Lung microvascular endothelial cell (primary cell): ENCODE measurements at regions not wholly inside any gene's neighbourhood (a gene's known extent, or its start where the extent isn't known, plus 50 kb on each side); places are given as distances from the start of the nearest gene placed in this dataset.
A peak's percentile ranks its signal among the peaks of the same experiment; 100 is the strongest.
"Not testable (repeated sequence)": the region's sequence is repeated elsewhere in the genome, so short reads cannot be mapped to it uniquely, and the experiment has no call there.

Experiments
- DNase-seq, 2 donors: peaks; one replicate each; pipeline versions ENCODE4 v3.0.0 to v3.0.0-alpha.2; 2010; ENCODE audit warnings: low read depth in 2 of 2

DNA sequence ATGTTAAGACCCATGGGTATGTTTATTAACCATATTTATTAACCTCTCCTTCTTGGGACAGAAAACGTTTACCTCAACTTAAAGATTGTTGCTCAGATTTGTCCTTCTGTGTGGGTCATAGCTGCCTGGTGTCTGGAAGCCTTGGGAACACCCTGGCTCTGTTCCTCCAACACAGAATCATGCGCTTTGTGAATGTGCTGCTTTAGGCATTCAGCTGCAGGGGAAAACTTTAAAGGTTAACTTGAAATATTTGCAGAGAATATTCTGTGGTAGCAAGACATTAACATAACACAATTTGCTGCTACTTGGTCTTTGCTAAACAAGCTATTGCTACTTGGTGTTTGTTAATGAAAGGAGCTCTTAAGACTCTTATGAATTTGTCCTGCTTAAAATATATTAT, 50.5 kb upstream of the THOC3 start:
- DNase-seq = not testable (repeated sequence)

DNA sequence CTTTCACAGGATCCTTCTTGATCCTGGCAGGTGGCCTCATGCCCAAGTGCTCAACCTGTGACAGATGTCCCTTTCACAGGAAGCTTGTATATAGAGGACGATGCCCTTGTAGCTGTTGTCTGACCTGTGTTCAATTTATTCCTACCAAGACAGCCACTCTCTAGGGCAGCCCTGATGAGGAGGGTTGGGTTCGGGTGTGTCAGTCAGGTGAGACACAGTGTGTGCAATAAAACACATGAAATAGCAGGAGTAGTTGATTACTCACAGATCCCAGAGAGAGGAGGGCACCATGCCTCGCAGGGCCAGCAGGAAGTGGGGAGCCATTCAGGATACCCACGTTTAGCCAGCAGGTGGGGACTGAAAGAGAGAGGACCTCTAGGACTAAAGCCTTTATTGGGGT, 52.7 kb upstream of the THOC3 start:
- not testable (repeated sequence) for DNase-seq

DNA sequence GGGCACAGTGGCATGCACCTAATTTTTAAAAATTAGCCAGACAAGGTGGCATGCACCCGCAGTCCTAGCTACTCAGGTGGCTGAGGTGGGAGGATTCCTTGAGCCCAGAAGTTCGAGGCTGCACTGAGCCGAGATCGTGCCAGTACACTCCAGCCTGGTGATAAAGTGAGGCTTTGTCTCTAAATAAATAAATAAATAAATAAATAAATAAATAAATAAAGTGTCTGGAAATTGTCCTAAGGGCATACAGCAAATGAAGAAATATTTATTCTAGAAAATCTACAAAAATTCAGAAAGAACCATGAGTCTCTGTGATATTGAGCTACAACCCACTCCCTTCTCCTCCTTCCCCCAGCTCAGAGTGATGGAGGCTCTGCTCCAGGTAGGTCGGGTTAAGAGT, 55.4 kb upstream of the THOC3 start:
- DNase-seq = not testable (repeated sequence)

DNA sequence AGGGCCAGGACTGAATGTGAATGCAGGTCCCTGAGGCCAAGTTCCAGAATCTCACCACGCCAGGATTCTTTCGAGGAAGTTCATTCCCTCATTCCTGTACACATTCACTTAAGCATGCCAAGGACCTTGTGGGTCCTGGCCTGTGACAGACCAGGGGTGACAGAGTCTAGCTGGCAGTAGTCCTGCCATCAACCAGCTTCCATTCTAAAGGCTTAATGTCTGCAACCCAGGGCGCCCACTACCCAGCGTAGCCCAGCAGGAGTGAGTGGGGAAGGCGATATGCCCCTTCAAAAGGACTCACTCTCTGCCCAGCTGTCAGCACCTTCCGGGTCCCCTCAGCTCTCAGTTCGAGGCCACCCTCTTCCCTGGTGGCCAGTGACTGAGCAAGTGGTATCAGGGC, 61.3 kb upstream of the THOC3 start:
- DNase-seq = not testable (repeated sequence)

DNA sequence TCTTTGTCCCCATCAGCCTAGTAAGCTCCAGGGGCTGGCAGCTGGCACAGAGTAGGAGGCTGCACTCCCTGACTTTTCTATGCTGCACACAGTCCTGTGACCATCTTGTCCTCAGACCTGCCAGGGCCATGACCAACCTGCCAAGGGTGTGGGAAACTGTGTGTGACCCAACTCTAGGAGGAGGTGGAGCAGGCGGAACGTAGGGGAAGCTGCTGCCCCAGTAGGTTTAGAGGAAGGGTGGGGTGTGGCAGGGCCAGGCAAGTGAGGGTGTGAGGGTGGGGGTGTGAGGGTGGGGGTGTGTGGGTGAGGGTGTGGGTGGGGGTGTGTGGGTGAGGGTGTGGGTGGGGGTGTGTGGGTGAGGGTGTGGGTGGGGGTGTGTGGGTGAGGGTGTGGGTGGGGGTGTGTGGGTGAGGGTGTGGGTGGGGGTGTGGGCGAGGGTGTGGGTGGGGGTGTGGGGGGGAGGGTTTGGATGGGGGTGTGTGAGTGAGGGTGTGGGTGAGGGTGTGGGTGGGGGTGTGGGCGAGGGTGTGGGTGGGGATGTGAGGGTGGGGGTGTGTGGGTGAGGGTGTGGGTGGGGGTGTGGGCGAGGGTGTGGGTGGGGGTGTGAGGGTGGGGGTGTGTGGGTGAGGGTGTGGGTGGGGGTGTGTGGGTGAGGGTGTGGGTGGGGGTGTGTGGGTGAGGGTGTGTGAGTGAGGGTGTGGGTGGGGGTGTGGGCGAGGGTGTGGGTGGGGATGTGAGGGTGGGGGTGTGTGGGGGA, 62.4 kb upstream of the THOC3 start:
- DNase-seq = not testable (repeated sequence)

DNA sequence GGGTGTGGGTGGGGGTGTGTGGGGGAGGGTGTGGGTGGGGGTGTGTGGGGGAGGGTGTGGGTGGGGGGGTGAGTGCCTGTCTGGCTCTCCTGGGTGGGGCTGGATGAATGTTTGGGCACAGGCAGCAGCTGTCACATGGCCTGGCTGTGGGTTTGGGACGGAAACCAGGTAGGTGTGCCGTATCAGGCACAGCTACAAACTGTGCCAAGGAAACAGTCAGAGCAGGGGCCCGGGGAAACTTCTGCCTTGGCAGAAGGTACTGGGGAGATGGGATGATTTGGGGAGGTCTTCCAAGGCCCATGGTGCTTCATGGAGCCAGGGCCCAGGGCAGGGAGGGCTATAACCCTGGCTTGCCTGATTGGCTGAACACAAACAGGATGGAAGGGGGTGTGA, 63.0 kb upstream of the THOC3 start:
- not testable (repeated sequence) for DNase-seq

DNA sequence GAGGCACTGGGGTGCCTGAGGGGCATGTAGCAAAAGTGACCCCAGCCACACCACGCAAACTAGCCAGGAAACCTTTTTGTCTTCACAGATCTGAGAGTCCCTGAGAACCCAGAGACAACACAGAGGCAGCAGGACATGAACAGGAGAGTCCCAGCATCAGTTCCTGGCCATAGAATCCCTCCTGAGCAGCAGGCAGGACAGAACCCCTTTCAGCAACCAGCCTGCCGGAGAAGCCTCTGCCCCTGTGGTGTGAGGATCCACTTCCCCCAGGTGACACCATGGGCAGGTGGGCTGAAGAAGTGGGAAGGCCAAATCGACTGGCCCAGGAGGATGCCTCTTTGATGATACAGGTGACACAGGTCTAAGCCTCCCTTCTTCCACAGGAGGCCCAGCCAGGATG, 65.1 kb upstream of the THOC3 start:
- not testable (repeated sequence) for DNase-seq

DNA sequence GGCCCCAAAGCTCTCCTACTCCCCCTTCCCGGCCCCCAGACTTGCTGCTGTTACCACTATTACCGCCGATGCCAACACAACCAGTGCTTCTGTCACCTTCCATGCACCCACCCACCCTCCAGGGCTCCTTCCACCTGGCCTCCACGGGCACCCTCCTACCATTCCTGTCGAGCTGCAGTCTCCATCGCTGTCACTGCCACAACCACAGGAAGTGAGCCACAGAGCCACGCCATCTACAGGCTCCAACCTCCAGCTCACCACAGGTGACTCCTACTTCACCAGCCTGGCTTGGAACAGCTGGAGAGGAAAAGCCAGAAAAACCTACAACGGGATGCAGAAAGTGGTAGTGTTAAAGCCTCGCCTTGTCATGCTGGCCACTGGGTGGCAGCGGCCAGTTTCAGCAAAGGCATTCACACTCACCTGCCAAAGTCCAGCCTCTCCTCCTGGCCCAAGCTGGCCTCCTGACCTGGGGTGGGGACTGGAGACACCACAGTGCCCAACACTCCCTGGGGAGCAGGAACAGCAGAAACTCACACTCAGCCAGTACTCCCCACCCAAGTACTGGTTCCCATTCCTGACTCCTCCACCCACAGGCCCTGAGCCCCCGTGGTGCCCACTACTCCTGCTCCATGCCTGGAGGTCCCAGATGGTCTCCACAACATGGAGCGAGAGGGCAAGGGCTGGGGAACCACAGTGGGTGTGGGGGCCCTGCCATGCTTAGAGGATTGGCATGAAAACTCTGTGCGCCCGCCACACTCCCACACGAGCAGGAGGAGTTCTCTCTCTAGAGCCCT, 66.5 kb upstream of the THOC3 start:
- not testable (repeated sequence) for DNase-seq

DNA sequence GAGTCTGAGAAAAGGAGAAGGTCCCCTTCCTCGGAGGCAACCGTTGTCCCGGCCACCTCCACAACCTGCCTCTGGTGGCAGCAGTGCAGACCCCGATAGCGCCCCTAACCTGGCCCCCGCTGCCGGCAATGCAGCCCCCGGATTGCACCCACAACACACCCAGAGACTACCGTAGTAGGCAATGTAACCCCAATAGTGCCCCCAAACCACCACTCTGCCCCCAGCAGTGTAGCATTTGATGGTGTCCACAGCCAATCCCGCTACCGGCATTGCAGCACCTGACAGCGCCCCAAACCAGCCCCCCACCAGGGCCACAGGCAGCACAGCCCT, 67.1 kb upstream of the THOC3 start:
- DNase-seq = not testable (repeated sequence)

DNA sequence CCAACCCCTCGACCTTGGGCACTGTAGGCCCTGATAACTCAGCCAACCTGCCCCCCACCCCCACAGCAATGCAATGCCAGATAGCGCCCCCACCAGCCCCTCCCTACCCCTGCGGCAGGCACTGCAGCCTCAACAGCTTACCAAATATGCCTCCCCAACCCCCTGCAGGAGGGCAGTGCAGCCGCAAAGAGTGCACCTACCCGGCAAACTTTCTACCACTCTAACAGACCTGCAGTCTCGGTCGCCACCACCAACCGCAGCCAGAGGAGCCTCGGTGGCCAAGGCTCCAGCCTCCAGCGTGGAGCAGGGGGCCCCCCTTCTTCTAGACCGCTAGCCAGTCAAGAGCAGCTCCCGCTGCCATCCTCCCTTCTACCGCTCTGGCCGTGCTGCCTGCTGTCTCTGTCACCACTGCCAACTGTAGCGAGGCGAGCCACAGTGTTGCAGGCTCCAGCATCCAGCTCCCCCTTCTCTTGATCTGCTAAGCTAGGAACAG, 67.7 kb upstream of the THOC3 start:
- not testable (repeated sequence) for DNase-seq

DNA sequence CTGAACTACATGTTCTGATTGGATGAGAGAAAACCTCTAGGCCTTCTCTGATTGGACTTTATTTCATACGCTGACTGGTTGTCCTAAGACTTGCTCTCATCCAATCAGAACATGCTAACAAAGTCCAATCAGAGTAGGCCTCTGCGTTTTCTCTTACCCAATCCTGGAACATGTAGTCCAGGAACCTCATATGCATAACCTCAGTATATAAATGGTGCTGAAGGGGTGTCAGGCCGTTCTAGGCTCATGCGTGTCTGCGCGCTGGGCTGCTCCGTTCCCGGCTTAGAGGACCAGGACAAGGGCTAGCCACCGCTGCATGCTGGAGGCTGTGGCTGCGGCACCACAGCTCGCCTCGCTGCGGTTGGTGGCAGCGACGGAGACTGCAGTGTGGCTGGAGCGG, 68.3 kb upstream of the THOC3 start:
- not testable (repeated sequence) for DNase-seq

DNA sequence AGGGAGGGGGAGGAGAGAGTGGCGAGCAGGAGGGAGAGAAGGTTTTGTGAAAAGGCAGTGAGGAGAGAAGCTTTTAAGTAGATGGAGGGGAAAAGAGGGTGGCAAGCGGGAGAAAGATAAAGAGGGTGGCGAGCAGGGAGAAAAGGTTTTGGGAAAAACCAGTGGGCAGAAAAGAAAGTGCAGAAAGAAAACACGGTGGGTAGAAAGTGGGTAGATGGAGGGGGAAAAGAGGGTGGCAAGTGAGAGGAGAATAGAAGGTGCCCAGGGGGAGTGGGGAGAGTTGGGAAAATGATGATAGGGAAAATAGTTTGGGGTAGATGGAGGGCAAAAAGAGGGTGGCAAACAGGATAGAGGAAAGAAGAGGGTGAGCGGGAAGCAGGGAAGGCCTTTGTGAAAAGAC, 69.1 kb upstream of the THOC3 start:
- DNase-seq = not testable (repeated sequence)

DNA sequence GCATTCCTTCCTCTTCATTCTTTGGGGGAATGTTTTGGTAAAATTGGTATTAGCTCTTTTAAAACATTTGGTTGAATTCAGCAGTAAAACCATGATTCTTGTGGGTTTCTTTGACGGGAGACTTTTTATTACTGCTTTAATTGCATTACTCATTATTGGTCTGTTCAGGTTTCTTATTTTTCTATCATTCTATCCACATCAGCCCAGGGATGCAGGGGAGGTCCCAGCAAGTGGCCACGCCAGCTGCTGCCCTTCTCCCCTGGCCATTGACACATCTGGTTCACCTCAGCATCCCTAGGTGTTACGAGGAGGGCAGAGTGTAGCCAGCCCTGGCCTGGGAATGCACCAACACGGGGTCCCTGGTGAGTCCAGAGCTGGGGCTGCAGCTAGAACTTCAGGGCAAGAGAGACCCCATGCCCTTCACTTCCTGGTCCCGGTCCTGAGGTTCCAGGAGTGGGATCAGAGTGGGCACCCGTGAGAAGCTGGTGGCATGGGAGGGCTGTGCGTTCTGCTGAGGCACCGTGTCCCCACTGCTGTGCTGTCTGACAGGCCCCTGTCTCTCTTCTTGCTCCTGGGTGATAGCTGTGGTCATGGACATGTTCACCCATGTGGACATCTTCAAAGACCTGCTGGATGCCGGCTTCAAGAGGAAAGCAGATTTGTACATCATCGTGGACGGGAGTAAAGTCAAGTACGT, 72.1 kb upstream of the THOC3 start:
- DNase-seq = not testable (repeated sequence)

DNA sequence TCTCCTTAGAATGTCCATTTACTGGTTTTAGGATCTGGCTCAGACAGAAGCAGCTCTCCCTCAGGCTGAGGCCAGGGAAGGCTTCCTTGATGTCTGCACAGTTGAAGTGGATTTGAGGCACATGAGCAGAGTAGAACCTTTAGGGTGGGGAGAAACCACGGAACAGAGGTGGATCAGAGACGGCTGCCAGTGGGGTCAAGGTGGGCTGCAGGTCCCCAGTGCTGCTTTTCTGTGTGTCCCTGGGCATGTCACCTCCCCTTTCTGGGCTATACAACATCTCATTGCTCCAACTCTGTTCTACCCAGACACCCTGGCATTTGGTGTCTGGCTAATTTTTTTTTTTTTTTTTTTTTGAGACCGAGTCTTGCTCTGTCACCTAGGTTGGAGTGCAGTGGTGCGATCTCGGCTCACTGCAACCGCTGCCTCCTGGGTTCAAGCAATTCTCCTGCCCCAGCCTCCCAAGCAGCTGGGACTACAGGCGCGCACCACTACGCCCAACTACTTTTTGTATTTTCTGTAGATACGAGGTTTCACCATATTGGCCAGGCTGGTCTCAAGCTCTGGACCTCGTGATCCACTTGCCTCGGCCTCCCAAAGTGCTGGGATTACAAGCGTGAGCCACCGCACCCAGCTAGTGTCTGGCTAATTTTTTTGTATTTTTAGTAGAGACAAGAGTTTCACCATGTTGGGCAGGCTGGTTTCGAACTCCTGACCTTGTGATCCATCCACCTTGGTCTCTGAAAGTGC, 73.3 kb upstream of the THOC3 start:
- not testable (repeated sequence) for DNase-seq

DNA sequence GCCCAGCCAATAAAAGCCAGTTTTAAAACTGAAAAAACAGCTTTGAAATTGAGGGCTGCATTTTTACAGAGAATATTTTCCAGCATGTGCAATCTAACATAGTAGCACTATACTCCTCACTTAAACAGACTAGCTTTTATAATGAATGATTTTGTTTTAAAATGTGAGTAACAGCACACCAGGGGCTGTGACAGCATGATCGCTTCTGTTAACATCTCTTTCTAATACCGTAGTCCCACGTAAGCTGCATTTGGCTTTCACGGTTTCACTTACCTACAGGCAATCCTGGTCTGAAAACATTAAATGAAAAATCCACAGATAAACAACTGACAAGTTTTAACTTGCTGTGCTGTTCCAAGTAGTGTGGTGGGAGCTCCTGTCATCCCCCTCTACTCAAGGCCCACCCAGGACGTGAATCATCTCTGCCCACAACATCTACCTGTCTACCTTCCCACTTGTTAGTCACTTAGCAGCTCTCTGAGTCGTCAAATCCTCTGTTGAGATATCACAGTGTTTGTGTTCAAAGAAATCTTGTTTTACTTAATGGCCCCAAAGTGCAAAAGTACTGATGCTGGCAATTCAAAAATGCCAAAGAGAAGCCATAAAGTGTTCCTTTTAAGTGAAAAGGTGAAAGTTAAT, 74.0 kb upstream of the THOC3 start:
- DNase-seq = not testable (repeated sequence)

DNA sequence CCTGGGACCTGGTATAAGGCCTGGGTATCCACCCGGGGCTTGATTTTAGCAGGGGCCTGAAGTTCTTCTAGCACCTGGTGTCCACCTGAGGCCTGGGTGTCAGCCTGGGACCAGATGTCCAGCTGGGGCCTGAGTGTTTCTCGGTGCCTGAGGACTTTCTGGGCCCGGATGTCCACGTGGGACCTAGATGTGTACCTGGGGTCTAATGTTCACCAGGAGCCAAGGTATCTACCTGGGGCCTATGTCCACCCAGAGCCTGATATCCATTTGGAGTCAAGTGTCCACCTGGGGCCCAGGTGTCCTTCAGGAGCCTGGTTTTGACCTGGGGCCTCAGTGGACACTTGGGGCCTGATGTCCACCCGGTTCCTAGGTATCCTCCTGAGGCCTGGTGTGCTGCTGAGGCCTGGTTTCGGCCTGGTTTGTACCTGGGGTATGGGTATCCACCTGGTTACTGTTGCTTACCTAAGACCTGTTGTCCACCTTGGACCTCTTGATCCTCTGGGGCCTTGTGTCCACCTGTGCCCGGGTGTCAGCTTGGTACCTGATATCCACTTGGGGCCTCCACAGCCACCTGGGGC, 75.2 kb upstream of the THOC3 start:
- DNase-seq = peak in 1 of 2 donors; percentile 1

DNA sequence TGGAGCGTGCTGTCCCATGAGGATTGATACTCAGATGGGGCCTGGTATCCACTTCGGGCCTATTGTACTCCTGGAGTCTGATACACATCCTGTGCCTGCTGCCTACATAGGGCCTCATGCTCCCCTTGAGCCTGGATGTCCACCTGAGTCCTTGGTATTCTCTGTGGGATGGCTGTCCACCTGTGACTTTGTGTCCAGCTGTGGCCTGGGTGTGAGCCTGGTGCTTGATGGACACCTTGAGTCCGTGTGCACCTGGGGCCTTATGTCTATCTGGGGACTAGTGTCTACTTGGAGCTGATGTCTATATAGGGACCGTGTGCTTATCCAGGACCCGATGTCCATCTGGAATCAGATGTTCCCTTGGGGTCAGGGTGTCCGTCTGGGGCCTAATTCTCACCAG, 75.9 kb upstream of the THOC3 start:
- DNase-seq = peak in 1 of 2 donors; percentile 0

DNA sequence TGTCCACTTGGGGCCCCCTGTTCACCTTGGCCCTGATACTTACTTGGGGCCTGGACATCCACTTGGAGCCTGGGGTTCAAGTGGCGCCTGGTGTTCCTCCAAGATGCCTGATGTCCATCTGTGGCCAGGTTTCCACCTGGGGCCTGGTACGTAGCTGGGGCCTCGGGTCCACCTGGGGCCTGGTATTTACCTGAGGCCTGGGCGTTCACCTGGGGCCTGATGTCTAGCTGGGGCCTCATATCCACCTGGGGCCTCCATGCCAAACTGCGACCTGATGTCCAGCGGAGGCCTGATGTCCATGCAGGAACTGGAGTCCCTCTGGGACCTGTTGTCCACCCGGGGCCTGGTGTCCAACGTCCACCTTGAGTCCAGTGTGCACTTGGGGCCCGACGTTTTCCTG, 76.3 kb upstream of the THOC3 start:
- DNase-seq = not testable (repeated sequence)

DNA sequence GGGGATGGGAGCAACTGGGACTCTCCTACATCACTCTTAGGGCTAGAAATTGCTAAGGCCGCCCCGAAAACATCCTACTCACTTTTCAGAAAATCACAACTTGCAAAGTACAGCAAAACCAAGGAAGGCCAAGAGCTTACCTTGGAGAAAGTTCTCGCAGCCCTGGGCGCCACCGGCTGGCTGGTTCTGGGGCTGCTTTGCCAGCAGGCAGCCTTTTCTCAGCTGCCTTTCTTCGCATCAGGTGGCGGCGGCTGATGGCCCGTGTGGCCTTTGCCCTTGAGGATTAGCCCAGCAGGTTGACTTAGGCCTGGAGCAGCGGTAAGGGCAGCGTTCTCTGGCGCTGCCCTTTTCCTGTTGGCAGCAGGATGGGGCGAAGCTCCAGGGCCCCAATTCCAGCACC, 77.3 kb upstream of the THOC3 start:
- not testable (repeated sequence) for DNase-seq

DNA sequence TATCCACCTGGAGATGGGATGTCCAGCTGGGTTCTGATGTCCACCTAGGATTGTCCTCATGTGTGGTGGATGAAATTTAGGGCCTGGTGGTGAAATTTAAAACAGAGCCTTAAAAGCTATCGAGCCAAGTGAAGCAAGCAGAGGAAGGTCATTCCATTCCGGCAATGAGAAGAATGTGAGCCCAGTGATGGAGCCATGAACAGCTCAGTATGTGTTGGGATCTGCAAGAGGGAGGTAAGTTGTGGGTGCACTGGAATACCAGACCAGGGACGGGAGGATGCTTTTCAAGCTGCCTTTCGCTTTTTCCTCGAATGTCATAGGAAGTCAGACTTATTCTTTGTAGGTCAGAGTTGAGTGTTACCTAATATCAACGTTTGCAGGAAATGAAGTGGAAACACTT, 80.6 kb upstream of the THOC3 start:
- DNase-seq = not testable (repeated sequence)
